HG03432 (cell line): ENCODE measurements at regions not wholly inside any gene's neighbourhood (a gene's known extent, or its start where the extent isn't known, plus 50 kb on each side); places are given as distances from the start of the nearest gene placed in this dataset.

Source experiments
- ATAC-seq: cut with Tn5 transposase; IDR thresholded peaks from one replicate; pipeline ENCODE4 v1.9.1; 2021; ENCODE audit warnings: mild to moderate bottlenecking, moderate library complexity; ENCODE audit not compliant: unreplicated experiment

DNA sequence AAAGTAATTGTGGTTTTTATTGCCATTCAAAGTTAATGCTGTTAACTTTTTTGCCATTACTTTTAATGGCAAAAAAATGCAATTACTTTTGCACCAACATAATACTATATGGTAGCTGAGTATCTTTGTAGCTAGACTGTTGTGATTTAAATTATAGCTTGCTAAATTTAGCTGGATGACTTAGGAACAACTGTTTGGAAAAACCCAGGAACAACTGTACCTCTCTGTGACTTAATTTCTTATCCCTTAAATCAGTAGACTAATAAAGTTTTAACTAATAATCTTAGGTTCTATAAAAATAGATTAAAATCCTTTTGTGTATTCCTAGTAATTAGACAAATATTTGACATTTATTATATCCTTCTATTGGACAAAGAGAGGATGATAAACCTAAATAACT, 268.2 kb downstream of the TENT5A start:
- no peak for ATAC-seq

DNA sequence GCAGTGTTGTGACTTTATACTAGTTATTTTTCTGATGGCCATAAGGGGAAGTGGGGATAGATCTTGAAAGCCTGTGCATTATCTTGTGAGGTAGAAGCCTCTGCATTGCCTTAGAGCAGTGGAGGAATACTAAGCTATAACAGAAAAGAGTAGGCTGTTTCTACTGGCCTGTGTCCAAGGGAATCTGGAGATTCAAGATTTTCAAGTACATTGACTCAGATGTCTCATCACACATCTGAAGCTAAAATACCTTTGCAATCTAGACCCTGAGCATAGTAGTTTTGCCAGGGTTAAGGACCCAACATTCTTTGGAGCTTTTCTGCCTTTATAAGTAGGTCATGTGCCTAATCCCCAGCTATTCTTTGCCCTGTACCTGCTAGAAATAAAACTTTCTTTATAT, 272.3 kb downstream of the TENT5A start:
- ATAC-seq = no peak

DNA sequence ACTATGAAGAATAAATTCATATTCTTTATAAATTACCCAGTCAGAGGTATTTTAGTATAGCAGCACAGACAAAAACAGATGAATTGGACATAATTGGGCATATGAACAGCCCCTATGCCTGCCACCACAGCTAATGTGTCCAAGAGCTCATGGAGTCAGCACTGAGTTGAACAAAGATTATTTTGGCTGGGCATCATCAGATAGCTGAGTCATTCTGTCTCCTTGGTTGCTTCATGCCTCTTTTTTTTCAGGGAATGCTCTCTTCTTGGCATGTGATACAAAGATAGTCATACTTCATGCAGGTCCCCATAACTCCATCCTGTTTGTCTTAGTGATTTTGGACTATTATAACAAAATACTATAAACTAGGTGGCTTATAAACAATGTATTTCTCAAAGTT, 275.6 kb downstream of the TENT5A start:
- no peak for ATAC-seq

DNA sequence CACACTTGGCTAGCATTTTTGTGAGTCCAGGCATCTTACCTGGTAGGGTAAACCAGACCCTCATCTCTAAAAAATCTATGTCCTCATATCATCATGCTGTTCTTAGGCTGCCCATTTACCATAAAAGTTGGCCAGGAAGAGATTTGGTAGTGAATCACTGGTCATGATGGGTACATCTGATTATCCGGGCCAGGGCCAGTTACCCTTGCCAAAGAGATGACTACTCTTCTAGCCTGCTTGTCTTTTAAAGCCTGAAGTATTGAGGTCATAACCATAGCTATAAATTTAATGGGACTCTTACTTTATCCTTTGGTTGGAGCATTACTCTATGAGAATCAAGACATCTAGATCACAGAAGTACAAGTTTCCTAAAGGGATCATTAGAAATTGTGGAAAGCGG, 276.8 kb downstream of the TENT5A start:
- no peak for ATAC-seq

DNA sequence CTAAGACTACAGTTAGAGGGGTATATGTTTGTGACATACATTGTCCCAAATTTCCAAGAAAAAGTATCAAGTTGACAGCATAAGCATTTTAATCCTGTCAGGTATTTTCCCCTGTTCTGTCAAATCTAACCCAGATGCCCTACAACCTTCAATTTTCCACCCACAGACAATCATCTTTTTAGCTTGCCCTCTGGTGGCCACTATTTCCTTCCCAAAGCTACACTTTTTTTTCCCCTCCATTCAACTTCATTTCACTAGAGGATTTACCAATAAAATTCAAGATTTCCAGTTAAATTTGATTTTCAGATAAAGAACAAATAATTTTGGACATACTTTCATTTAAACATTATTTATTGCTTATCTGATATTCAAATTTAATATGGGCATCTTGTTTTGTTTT, 286.6 kb downstream of the TENT5A start:
- ATAC-seq = no peak

DNA sequence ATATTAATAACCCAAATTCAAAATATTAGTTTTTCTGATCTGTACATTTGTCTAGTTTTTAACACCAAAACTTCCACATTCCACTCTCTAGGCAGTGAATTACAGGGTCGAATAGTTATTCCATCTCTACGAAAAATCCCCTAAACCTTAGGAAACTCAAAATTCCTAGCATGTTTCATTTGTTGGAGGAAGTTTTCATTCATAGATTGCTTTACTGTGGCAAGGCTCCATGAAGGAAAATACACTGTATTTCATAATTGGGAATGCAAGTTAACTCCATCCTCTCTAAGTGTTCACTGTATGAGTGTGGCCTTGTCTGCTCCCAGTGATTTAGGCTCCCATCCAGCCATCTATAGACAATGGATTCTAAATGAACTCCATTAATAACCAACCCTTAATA, 296.1 kb downstream of the TENT5A start:
- ATAC-seq = no peak

DNA sequence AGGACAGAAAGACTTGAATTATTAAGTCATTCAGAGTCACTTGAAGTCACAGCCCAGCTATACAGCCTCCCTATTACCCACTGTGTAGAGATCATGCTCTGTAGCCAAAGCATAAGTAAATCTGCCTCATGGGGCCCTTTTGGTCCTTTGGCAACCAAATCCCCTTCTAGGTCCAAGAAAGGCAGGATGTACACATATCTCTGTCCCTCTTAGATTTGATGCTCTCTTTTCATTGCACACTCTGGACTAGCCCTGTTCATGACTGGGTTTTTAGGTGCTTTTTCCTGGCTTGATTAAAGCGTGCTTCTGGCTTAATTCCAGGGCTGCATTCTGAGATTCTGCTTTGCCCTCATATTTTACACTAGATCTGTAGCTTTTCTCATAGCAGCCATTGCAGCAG, 296.8 kb downstream of the TENT5A start:
- no peak for ATAC-seq

DNA sequence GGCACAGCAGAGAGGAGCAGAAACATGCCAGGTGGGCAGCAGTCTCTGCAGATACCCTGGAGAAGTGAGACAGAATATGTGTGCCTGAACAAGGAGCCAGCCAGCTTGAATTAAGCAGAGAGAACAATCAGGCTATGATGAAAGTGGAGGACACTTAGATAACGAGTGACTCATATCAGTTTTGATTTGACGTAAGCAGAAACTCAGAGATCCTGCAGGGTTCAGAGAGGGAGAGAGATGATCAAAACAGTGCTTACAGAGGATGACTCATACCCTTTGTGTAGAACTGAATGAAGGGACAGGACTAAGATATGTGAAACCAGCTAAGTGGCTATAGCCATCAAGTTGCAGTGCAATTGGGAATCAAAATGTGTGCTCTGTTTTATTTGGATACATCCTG, 300.7 kb downstream of the TENT5A start:
- peak; percentile 99 for ATAC-seq

DNA sequence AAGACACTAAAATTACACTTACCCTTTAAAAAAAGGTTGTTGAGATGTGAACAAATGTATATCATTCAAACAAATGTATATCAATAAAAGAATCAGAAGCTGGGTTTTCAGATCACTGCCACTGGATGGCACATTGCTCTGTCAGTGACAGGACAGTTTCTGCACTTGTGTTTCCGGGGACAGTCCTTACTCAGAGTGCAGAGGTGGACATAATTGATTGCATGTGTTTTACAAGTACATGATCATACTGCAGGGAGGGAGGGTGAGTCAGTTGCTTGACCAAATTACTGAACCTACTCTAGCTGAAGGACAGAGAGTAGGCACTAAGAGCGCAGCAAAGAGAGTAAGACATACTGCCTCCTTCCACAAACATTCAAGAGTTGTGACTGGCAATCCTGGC, 302.3 kb downstream of the TENT5A start:
- ATAC-seq = no peak

DNA sequence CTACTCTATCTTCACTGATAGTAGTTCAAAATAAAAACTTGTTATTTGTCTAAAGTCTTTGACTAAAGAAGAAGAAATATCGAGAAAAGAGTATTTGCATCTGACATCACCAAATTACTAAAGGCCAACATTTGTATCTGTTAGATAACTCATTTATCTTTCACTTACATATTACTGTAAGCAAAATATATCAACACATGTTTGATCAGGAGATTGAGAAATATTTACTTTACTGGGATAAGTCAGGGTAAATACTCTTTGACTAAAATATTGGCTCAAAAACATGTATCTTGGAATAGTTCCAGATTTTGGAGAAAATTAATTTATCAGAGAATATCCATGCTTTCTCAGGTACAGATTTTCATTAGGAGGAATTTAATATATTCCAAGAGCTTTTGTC, 306.0 kb downstream of the TENT5A start:
- ATAC-seq = no peak

DNA sequence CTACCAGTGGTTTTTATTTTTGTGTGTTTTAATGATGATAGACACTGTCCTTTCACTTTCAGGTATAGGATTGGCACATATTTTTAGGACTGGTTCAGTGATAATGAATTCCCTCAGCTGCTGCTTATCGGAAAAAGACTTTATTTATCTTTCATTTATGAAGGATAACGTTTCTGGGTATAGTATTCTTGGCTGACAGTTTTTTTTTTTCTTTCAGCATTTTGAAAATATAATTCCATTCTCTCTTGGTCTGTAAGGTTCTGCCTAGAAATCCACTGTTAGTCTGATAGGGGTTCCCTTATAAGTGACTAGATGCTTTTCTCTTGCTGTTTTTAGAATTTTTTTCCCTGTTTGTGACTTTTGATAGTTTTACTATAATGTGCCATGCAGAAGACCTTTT, 313.1 kb downstream of the TENT5A start:
- no peak for ATAC-seq

DNA sequence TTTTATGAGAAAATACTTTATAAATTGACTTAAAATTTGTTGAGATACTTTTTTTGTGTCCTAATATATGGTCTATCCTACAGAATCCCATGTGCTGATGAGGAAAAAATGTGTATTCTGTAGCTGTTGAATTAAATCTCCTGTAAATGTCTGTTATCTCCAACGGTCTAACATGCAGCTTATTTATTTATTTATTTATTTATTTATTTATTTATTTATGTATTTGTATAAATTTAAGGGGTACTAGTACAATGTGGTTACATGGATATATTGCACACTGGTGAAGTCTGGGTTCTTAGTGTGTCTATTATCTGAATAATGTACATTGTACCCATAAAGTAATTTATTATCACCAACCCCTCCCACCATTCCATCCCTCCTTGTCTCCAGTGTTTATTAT, 315.5 kb downstream of the TENT5A start:
- ATAC-seq = no peak

DNA sequence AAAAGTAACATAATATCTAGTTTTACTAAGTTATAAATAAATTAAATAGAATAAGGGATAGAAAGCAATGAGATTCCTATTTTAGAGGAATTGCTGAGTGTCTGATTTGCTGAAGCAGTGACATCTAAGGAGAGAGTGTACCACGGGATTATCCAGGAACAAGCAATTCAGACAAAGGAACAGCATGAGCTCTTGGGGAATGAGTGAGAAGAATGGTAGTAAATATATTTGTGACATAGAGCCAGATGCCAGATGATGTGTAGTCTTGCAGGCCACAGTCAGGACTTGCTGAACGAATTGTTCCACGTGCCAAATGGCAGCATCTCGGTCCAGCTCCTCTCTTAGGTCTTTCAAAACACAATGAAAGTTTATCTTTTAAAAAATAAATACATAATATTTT, 339.2 kb downstream of the TENT5A start:
- no peak for ATAC-seq

DNA sequence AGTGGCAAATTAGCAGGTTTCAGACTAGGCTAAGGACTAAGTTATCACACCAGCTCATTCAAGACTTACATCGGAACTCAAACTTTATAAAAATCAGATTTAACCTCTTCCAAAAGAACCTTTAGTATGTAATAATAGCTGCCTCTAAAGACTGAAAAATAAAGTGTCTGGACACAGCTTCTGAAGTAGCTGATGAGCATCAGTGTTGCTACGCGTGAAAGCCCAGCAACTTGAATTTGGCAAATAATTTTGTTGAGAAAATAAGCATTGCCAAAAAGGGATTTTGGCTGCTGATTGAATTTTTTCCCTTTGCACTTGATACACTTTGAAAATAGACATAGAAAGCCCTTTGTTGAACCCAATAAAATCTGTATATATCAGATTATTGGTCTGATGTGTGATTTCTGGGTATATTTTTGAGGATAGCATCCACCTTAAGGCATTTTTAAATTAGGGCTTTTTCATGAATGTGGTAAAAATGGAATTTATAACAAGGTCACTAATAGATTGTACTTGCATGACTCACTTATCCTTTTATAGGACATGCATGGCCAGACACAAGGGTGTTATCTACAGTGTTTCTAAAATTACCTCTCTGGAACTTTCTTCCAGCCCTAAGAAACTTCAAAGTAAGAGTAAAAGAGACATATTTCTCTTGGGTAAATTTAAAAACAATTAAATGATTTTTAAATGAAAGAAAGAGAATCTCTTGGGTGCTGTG, 350.4 kb downstream of the TENT5A start:
- no peak for ATAC-seq

DNA sequence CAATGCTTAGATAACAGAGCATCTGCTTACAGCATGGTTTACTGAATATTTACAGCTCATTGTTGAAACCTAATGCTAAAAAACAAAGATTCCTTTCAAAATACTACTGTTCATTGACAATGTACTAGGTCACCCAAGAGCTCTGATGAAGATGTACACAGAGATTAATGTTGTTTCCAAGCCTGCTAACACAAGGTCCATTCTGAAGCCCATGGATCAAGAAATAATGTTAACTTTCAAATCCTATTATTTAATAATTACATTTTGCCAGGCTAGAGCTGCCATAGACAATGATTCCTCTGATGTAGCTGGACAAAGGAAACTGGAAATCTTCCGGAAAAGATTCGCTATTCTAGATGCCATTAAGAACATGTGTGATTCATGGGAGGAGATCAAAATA, 355.6 kb downstream of the TENT5A start:
- ATAC-seq = no peak

DNA sequence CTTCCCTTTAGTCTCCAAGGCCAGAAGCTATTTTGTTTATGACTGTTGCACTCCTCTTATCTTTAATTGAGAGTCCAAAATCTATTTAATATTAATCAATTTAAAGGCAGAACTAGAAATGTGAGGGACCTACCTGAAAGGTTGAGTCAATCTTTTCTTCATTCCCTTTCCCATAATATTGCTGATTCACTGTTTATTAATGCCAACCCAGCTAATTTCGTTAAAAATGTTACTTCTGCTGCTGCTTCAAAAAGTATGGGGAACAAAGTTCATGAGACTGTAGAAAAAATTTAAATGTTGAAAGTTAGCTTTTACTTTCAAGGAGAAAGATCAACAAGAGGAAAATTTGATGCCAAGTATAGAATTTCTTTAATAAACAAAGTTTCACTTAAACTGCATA, 365.3 kb downstream of the TENT5A start:
- ATAC-seq = no peak

DNA sequence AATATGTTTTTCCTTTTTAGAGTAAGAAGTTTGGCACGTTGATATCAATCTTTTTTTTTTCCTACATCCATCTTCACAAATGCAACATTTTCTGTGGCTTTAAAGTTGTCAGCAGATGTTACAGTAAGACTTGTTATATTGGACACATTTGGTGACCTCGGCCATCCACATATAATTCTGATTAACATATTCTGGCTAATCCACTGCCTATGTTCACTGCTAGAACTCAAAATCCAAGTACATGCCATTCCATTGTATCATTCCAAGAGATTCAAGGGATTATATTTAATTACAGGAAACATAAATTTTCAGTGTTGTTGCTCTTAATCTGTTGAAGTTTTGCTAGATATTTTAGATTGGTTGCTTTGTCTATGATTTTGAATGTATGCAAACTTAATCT, 367.6 kb downstream of the TENT5A start:
- no peak for ATAC-seq

DNA sequence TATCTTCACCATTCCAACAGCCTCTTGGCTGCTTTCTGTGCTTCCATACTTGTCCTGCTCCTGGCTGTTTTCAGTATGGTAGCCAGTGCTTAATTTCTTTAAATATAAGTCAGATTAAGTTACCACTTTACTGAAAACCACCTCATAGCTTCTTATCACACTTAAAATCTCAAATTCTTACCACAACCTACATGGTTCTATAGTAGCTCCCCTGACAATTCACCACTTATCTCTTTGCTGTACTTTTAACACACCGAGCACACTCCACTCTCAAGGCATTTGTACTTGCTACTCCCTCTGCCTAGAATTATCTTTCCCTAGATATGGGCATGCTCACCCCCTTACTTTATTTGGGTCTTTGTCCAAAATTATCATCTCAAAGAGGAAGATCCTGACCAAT, 369.0 kb downstream of the TENT5A start:
- ATAC-seq = no peak

DNA sequence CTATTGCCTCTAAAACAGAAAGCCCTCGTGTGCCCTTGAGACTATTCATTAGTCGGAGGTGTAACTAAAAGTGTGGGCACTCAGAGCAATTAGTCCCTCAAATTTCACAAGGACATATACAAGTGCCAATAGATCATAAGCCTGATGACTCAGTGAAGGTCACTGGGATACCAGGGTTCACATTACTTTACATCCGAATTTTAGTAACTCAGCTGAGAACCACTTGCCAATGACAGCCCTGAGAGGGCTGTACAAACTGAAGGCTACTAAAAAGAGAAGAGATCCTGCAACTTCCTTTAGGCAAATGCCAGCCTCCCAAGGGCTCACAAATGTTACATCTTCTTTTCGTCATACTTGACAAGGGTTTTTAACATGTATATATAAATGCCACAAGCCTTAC, 369.6 kb downstream of the TENT5A start:
- no peak for ATAC-seq

DNA sequence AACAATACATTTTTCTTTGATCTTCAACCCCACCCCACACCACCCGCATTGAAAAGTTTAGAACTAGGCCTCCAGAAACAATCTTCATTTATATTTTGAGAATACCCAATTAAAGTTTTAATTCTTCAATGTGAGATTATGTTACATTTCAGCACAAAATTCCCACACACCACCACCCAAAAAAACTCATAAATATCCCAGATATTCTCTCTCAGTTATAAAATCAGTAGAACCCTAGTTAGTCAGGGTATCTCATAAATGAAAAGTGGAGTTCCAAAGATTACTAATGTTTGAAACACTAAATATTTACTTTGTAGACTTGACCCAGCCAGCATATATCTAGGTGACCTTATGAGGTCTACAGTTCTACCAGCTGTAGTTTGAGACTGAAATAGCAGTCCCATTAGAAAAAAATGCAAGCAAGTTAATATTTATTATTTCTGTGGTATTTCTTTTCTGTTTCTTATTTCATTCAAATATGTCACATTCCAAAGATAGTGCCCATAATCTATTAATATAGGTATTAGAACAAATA, 371.0 kb downstream of the TENT5A start:
- ATAC-seq = no peak

DNA sequence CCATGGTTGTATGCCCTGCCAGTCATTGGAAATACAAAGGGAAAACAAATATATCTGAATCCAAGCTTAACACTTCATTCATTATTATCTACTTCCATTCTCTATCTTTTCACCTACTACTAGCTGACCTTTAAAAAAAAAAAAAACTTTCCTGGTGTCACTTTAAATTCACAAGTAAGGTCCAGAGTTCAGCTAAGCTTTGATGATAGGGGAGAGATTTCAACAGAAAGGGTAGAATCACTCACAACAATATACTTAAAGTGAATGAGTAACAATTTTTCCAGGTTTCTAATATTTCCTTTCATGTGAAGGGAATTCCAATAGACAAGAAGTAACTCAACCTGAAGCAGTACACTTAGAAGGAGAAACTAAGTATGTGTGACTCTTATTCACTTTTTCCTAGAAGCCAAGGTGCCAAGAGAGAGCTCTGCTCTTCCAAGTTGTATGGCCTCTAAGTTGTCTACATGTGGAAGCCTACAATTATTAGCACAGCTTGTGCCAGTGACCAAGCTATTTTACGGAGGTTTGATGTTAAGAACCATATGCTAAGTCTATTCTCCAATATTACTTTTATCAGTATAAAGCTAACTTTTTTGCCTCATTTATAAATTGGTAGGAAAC, 371.7 kb downstream of the TENT5A start:
- ATAC-seq = no peak

DNA sequence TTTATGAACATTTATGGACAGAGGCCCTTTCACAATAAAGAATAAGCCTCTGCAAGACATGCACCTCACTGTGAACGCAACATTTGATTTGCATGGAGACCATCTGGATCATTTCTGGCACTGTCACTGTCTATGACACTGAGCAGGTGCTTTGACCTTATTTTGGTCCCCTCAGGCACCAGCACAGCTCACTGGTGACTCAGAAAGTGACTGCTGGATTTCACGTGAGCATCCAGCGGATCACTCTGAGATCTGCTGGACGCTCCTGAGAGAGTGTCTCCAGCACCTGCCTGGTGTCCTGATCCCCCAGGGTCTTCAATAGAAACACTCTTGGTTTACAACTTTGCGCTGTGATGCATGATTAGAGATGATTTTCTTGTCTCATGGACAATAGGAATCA, 375.7 kb downstream of the TENT5A start:
- ATAC-seq = no peak

DNA sequence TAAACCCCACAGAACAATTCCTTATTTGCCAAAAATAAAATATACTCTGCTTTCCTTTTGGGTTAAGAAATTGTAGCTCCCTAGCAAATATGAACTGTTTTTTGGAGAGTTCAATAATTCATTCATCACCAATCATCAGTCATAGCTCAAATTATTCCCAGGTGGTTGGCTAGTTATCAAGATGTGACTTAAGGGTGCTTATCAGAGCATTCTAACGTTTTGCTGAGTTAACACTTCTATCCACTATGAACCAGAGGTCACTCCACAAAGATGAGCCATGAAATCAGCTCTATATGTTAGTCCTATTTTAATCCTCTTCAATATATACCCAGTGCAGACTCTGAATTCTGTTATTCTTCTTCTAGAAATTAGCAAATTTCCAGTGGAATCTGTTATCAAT, 379.1 kb downstream of the TENT5A start:
- no peak for ATAC-seq
